ENCODE measurements at regions not wholly inside any gene's neighbourhood (a gene's known extent, or its start where the extent isn't known, plus 50 kb on each side); places are given as distances from the start of the nearest gene placed in this dataset.

GRCh38 chr2:217048730-217049129 lies 188.9 kb upstream of the TNP1 start:
- no peak for ATAC-seq (ENCODE audit: insufficient read depth, low FRiP score)
- no peaks in the 10 kb centered on the region for H3K36me3 ChIP-seq (ENCODE audit: control insufficient read depth in 4 of 4, insufficient read depth in 4 of 4, low read length in 4 of 4)
- 89 to 99% methylated on average over 1 of the region's 1 CpG for WGBS, 2 donors
- no peak overlapping the region for H3K4me3 ChIP-seq
- TF ChIP-seq CTCF (IDR thresholded peaks at IDR 0.05; ENCODE audit: control extremely low read depth, extremely low read depth): no peak
- no peak overlapping the region for H3K27ac ChIP-seq (ENCODE audit: low read depth in 1 of 2, low read length in 1 of 2)
- peaks cover 0 to 6% (median 2%) of the 10 kb centered on the region in 5 donors for H3K4me1 ChIP-seq (ENCODE audit: control insufficient read depth in 5 of 5, insufficient read depth in 5 of 5, low read length in 5 of 5)
- no peak for DNase-seq
- no peaks in the 10 kb centered on the region for H3K27me3 ChIP-seq (ENCODE audit: control insufficient read depth in 3 of 3, insufficient read depth in 3 of 3, low read length in 2 of 3)
- H3K9me3 ChIP-seq (ENCODE audit: control insufficient read depth in 4 of 4, insufficient read depth in 3 of 4, low read length in 3 of 4): no peaks in the 10 kb centered on the region
- H3K9ac ChIP-seq (ENCODE audit: insufficient read depth in 1 of 2, low read length in 2 of 2): no peak overlapping the region

- no peak overlapping the region for H3K9ac ChIP-seq (ENCODE audit: insufficient read depth in 1 of 2, low read length in 2 of 2)
- H3K27me3 ChIP-seq (ENCODE audit: control insufficient read depth in 3 of 3, insufficient read depth in 3 of 3, low read length in 2 of 3): no peaks in the 10 kb centered on the region
- peak in 2 of 3 donors; percentile 43 to 65 for DNase-seq
- peaks cover 0 to 6% (median 0%) of the 10 kb centered on the region in 5 donors for H3K4me1 ChIP-seq (ENCODE audit: control insufficient read depth in 5 of 5, insufficient read depth in 5 of 5, low read length in 5 of 5)
- no peaks in the 10 kb centered on the region for H3K9me3 ChIP-seq (ENCODE audit: control insufficient read depth in 4 of 4, insufficient read depth in 3 of 4, low read length in 3 of 4)
- 68 to 75% methylated on average over 1 of the region's 1 CpG for WGBS, 2 donors
- H3K27ac ChIP-seq (ENCODE audit: low read depth in 1 of 2, low read length in 1 of 2): no peak overlapping the region
- no peak overlapping the region for H3K4me3 ChIP-seq
- no peak for ATAC-seq (ENCODE audit: insufficient read depth, low FRiP score)
- no peaks in the 10 kb centered on the region for H3K36me3 ChIP-seq (ENCODE audit: control insufficient read depth in 4 of 4, insufficient read depth in 4 of 4, low read length in 4 of 4)
- no peak for TF ChIP-seq CTCF (IDR thresholded peaks at IDR 0.05; ENCODE audit: control extremely low read depth, extremely low read depth)
These were observed 187.8 kb upstream of the TNP1 start for GRCh38 chr2:217047631-217048030.

GRCh38 chr2:217047209-217047608 lies 187.3 kb upstream of the TNP1 start:
- Histone ChIP-seq H3K36me3 (ENCODE audit: control insufficient read depth in 4 of 4, insufficient read depth in 4 of 4, low read length in 4 of 4) (no peaks in the 10 kb centered on the region), H3K27ac (ENCODE audit: low read depth in 1 of 2, low read length in 1 of 2) (no peak overlapping the region), H3K9me3 (ENCODE audit: control insufficient read depth in 4 of 4, insufficient read depth in 3 of 4, low read length in 3 of 4) (no peaks in the 10 kb centered on the region), H3K4me1 (ENCODE audit: control insufficient read depth in 5 of 5, insufficient read depth in 5 of 5, low read length in 5 of 5) (peaks cover 0 to 6% (median 0%) of the 10 kb centered on the region in 5 donors), H3K9ac (ENCODE audit: insufficient read depth in 1 of 2, low read length in 2 of 2) (no peak overlapping the region), H3K4me3 (no peak overlapping the region), H3K27me3 (ENCODE audit: control insufficient read depth in 3 of 3, insufficient read depth in 3 of 3, low read length in 2 of 3) (no peaks in the 10 kb centered on the region)
- no peak for DNase-seq
- no peak for TF ChIP-seq CTCF (IDR thresholded peaks at IDR 0.05; ENCODE audit: control extremely low read depth, extremely low read depth)
- WGBS, 2 donors: 61 to 64% methylated on average over 3 of the region's 3 CpGs
- ATAC-seq (ENCODE audit: insufficient read depth, low FRiP score): no peak
